ENCODE measurements at regions not wholly inside any gene's neighbourhood (a gene's known extent, or its start where the extent isn't known, plus 50 kb on each side); places are given as distances from the start of the nearest gene placed in this dataset.

DNA sequence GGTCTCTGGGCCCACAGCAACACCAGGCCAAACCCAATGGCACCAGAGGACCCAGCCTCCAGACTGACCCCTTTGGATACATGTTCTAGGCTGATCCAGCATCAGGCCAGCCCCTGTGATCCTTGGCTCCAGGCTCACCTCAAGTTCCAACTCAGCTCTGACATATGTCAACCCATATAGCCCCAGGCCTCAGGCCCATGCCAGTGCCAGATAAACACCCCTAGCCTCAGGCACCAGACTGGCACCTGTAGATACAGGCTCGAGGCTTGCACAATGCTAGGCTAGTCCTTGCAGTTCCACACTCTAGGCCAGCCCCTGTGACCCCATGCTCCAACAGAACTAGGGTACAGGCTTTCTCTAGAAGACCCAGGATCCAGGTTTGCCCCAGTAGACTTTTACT is 287.5 kb downstream of the KCNC2 start:
- TF ChIP-seq, protein P1, sequence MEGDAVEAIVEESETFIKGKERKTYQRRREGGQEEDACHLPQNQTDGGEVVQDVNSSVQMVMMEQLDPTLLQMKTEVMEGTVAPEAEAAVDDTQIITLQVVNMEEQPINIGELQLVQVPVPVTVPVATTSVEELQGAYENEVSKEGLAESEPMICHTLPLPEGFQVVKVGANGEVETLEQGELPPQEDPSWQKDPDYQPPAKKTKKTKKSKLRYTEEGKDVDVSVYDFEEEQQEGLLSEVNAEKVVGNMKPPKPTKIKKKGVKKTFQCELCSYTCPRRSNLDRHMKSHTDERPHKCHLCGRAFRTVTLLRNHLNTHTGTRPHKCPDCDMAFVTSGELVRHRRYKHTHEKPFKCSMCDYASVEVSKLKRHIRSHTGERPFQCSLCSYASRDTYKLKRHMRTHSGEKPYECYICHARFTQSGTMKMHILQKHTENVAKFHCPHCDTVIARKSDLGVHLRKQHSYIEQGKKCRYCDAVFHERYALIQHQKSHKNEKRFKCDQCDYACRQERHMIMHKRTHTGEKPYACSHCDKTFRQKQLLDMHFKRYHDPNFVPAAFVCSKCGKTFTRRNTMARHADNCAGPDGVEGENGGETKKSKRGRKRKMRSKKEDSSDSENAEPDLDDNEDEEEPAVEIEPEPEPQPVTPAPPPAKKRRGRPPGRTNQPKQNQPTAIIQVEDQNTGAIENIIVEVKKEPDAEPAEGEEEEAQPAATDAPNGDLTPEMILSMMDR (IDR thresholded peaks at IDR 0.05; ENCODE audit: unreplicated experiment), result no peak
- Mint-ChIP-seq H3K9me3 (peaks cover 29% of the 10 kb centered on the region), H3K27me3 (ENCODE audit: low read depth) (no peaks in the 10 kb centered on the region), H3K4me1 (no peaks in the 10 kb centered on the region), H3K4me3 (no peak overlapping the region), H3K36me3 (peaks cover 2% of the 10 kb centered on the region), H3K27ac (no peak overlapping the region)
- no peak for DNase-seq (ENCODE audit: low spot score in 2 of 2, unreplicated experiment in 2 of 2)

DNA sequence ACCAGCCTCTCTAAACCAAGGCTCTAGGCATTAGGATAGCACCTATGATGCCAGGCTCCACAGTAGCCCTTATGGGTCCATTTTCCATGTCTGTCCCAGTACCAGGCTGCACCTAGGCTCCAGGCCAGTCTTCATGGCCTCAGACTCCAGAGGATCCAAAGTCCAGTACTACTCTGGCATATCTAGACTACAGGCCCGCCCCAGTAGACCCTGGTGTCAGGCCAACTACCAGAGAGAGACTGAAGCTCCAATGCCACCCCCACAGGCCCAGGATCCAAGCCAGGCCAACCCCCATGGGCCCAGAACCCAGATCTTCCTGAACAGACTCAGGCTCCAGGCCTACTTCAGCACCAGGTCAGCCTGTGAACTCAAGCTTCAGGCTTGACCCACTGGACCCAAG is 287.0 kb downstream of the KCNC2 start:
- Mint-ChIP-seq H3K27ac (no peak overlapping the region), H3K4me3 (no peak overlapping the region), H3K4me1 (no peaks in the 10 kb centered on the region), H3K9me3 (peaks cover 35% of the 10 kb centered on the region), H3K36me3 (peaks cover 2% of the 10 kb centered on the region), H3K27me3 (ENCODE audit: low read depth) (no peaks in the 10 kb centered on the region)
- TF ChIP-seq, protein P1 (IDR thresholded peaks at IDR 0.05; ENCODE audit: unreplicated experiment), result no peak
- DNase-seq (ENCODE audit: low spot score in 2 of 2, unreplicated experiment in 2 of 2), result no peak

DNA sequence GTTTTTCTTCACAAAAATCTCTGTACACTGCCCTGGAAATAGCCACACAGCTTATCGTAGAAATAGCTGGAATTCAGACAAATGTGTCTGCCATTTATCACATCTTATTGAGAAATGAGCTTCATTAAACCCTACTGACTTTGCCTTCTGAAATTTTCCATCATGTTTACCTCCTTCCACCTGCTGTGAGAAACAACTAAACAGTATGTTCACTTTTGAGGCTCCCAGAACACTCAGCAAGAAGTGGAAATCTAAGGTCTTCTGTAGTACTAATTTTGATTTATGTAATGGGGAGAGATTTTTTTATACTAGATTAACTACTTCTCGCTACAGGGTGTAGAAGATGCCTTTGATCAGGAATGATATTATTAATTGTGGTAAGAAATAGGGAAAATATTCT is 268.0 kb downstream of the KCNC2 start:
- Mint-ChIP-seq H3K36me3 (no peaks in the 10 kb centered on the region), H3K4me1 (peaks cover 18% of the 10 kb centered on the region), H3K27ac (no peak overlapping the region), H3K9me3 (no peaks in the 10 kb centered on the region), H3K27me3 (ENCODE audit: low read depth) (no peaks in the 10 kb centered on the region), H3K4me3 (no peak overlapping the region)
- no peak for DNase-seq (ENCODE audit: low spot score in 2 of 2, unreplicated experiment in 2 of 2)
- TF ChIP-seq, protein P1 (IDR thresholded peaks at IDR 0.05; ENCODE audit: unreplicated experiment), result no peak

DNA sequence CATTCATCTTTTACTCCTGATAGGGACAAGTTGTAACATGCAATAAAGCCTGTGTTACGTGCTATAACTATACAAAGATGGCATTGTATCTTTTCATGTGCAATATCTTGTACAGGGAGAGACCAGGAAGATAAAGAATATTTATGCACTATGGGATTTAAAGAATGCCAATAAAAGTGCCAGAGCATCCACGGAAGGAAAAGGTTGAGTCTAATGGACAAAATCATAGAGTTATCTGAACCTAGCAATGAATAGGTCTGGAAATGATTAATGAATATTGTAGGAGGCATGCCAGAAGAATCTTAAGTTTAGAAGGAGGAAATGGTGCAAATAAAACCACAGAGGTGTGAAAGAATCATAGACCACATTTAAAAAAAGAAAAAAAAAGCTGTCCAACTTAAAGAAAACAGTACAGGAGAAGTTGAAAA is 263.9 kb downstream of the KCNC2 start:
- H3K9me3 Mint-ChIP-seq, result no peaks in the 10 kb centered on the region
- no peak overlapping the region for H3K4me3 Mint-ChIP-seq
- peak overlapping the region; percentile 55 for H3K27ac Mint-ChIP-seq
- TF ChIP-seq, protein P1 (IDR thresholded peaks at IDR 0.05; ENCODE audit: unreplicated experiment), result no peak
- H3K4me1 Mint-ChIP-seq, result peaks cover 14% of the 10 kb centered on the region
- H3K36me3 Mint-ChIP-seq, result no peaks in the 10 kb centered on the region
- no peak for DNase-seq (ENCODE audit: low spot score in 2 of 2, unreplicated experiment in 2 of 2)
- H3K27me3 Mint-ChIP-seq (ENCODE audit: low read depth), result no peaks in the 10 kb centered on the region

DNA sequence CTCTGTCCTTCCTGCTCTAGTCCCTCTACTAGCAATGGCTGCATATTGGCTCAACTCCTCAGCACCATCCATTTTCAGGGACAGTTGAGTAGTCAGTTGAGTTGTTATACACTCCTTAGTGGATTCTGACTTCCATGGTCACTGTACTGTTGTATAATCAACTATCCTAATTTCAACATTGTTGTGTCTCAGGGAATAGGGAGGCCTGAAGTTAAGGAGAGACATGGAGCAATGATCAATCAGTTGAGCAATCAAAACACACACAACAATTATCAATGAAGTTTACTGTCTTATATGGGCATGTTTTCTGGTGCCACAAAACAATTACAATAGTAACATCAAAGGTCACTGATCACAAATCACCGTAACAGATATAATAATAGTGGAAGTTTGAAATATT is 255.9 kb downstream of the KCNC2 start:
- Mint-ChIP-seq H3K4me1 (peaks cover 4% of the 10 kb centered on the region), H3K4me3 (no peak overlapping the region), H3K27me3 (ENCODE audit: low read depth) (no peaks in the 10 kb centered on the region), H3K9me3 (peaks cover 38% of the 10 kb centered on the region), H3K27ac (no peak overlapping the region), H3K36me3 (peaks cover 5% of the 10 kb centered on the region)
- TF ChIP-seq, protein P1 (IDR thresholded peaks at IDR 0.05; ENCODE audit: unreplicated experiment), result no peak
- DNase-seq (ENCODE audit: low spot score in 2 of 2, unreplicated experiment in 2 of 2), result no peak

DNA sequence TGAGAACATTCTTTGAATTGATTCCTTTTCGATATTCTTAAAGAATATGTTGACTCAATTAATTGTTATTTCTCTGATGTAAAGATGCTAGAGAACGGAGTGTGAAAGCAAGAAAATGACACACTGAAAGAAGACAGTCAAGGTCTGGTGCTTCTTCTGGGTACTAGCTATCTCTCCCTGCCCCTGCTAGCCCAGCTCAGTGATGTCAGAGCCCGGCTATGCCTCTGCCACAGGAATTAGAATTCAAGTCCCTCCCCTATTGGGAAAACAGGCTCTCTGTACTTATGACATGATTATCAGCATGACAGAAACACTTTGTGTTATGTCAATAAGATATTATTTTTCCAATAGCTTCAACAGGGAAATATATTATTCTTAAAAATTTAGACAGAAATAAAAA is 252.4 kb downstream of the KCNC2 start:
- Mint-ChIP-seq H3K36me3 (peaks cover 2% of the 10 kb centered on the region), H3K4me1 (peaks cover 8% of the 10 kb centered on the region), H3K9me3 (peaks cover 35% of the 10 kb centered on the region), H3K4me3 (no peak overlapping the region), H3K27ac (no peak overlapping the region), H3K27me3 (ENCODE audit: low read depth) (no peaks in the 10 kb centered on the region)
- no peak for DNase-seq (ENCODE audit: low spot score in 2 of 2, unreplicated experiment in 2 of 2)
- TF ChIP-seq, protein P1 (IDR thresholded peaks at IDR 0.05; ENCODE audit: unreplicated experiment), result no peak
